Activated naive CD8-positive, alpha-beta T cell (primary cell): ENCODE measurements at regions not wholly inside any gene's neighbourhood (a gene's known extent, or its start where the extent isn't known, plus 50 kb on each side); places are given as distances from the start of the nearest gene placed in this dataset.

Experiments used
- H3K27ac Mint-ChIP-seq: one replicate; pipeline ENCODE4 v1.8.0; 2021; ENCODE audit warnings: mixed read lengths
- H3K27me3 Mint-ChIP-seq: one replicate; pipeline ENCODE4 v1.8.0; 2021; ENCODE audit warnings: mixed read lengths
- H3K36me3 Mint-ChIP-seq: one replicate; pipeline ENCODE4 v1.8.0; 2021; ENCODE audit warnings: mixed read lengths
- H3K4me1 Mint-ChIP-seq: one replicate; pipeline ENCODE4 v1.8.0; 2021; ENCODE audit warnings: low read depth, mixed read lengths
- H3K4me3 Mint-ChIP-seq: one replicate; pipeline ENCODE4 v1.8.0; 2021; ENCODE audit warnings: mild to moderate bottlenecking, mixed read lengths
- H3K9me3 Mint-ChIP-seq: one replicate; pipeline ENCODE4 v1.8.0; 2021; ENCODE audit warnings: low read depth, mixed read lengths

DNA sequence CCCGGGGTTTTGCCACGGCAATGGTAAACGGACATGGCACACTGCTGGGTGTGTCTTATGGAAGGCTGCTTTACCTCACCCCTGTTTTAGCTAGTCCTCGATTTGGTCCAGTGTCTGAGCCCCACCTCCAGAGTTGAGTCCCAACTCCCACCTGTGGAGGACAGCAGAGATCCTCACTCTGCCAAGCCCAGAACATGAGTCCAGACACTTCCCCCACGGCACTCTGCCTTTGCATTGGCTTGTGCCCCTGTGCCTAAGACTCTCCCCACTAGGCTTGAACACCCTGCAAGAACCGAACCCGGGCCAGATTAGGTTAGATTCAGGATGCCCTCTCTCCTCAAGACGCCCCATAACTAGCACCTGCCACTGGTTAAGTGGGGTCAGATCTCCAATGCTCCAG lies 59.8 kb upstream of the C14orf180 start:
- H3K27ac Mint-ChIP-seq, result no peak overlapping the region
- H3K36me3 Mint-ChIP-seq, result no peaks in the 10 kb centered on the region
- H3K4me1 Mint-ChIP-seq, result no peaks in the 10 kb centered on the region
- no peak overlapping the region for H3K4me3 Mint-ChIP-seq
- no peaks in the 10 kb centered on the region for H3K27me3 Mint-ChIP-seq
- H3K9me3 Mint-ChIP-seq, result no peaks in the 10 kb centered on the region

DNA sequence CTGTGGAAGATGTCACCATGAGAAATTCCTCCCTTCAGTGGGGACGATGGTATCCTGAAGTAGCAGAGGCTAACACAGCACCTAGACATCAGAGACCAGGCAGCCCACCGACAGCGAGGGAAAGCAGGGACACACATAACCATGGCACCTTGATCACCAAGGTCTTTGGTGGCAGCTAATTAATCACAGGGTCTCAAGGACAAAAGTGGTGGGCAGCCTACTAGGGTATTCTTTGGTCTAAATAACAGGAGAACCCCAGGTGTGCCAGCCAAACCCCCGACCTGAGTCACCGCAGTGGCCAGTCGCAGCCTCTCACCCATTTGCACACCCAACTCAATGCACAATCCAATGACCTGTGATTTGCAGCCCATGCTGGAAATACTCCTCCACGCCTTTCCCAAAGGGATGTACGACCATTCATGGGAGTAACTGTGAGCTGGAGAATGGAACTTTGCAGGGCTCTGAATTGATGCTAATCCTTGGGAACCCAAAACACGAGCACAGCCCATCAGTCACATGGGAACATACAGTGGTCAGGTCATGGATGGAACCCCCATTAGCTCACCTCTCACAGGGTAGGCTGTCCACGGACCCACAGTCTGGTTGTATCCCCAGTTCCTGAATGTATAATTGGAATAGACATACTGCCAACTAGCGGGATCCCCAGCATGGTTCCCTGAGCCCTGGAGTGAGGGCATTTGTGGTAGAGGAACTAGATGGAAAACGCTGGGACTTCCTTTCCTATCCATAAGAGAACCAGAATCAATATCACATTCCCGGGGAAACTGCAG lies 58.7 kb upstream of the C14orf180 start:
- Mint-ChIP-seq H3K27ac (no peak overlapping the region), H3K4me1 (no peaks in the 10 kb centered on the region), H3K4me3 (no peak overlapping the region)

DNA sequence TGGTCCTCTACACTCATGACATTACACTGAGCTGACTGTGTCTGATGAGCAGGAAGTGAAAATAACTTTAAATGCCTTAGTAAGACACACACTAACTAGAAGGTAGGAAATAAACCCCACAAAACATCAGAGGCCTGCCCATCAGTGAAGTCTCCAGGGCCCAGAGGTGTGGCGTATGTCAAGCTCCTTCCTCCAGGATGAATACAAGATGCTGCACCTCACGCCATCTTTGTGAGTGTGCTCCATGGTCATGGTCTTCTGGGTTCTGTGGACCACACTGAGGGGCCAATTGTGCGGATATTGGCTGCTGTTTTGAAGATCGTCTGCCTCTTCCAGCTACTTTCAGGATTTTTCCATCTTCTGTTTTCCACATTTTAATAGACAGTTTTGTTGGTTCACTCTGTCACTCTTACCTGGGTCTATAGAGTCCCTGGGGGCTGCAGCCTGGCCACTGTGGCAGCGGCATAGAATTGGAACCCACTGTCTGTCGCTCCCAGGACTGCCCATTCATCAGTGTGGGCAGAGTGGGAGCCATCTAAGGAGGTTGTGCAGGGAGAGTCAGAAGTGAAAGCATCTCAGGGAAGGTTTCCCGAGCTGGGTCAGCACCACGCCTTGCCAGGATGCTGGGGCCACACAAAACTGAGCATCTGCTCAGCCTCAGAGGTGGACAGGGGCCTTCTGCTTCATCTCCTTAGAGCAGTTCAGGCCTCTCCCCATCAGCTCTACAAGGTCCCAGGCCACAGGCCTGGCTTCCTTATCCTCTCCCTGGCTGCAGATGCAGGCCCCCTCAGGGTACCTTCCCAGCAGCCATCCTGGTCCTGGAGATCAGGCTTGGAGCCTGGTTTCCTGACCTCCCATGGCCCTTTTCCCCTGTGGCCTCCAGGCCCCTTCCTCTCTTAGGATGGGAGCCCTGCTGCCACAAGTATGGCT lies 57.5 kb upstream of the C14orf180 start:
- peaks cover 2% of the 10 kb centered on the region for H3K9me3 Mint-ChIP-seq
- H3K4me1 Mint-ChIP-seq, result no peaks in the 10 kb centered on the region
- no peak overlapping the region for H3K27ac Mint-ChIP-seq
- H3K4me3 Mint-ChIP-seq, result no peak overlapping the region
- no peaks in the 10 kb centered on the region for H3K36me3 Mint-ChIP-seq
- no peaks in the 10 kb centered on the region for H3K27me3 Mint-ChIP-seq

More for the DNA sequence above, 58.7 kb upstream of the C14orf180 start:
- H3K9me3 Mint-ChIP-seq, result no peaks in the 10 kb centered on the region
- no peaks in the 10 kb centered on the region for H3K27me3 Mint-ChIP-seq
- no peaks in the 10 kb centered on the region for H3K36me3 Mint-ChIP-seq

DNA sequence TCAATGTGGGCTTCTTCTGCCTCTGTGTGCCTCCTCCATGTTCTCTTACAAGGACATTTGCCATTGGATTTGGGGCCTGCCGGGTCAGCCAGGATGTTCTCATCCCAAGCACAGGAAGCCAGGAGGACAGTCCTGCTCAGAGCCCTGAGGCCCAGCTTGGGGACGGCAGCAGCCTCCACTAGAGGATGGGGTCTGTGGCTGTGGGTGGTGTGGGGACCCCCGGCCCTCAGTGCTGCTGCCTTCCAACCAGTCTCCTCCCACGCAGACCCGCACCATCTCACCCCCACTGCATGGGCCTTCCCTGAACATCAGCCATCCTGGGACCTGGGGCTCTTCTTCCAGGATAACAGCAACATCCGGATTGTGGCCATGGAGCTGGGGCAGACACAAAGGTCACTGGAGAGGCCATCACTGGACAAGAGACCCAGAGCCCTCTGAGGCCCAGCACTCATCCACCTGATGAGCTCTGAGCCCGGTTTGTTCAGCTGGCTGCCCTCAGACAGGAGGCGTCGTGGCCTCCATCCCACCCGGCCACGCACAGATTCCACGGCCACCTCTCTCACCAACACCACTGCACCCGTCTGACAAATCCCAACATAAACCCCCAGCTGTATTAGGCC lies 56.5 kb upstream of the C14orf180 start:
- Mint-ChIP-seq H3K27me3 (no peaks in the 10 kb centered on the region), H3K27ac (no peak overlapping the region), H3K4me3 (no peak overlapping the region), H3K36me3 (no peaks in the 10 kb centered on the region), H3K4me1 (peaks cover 7% of the 10 kb centered on the region), H3K9me3 (peaks cover 11% of the 10 kb centered on the region)

DNA sequence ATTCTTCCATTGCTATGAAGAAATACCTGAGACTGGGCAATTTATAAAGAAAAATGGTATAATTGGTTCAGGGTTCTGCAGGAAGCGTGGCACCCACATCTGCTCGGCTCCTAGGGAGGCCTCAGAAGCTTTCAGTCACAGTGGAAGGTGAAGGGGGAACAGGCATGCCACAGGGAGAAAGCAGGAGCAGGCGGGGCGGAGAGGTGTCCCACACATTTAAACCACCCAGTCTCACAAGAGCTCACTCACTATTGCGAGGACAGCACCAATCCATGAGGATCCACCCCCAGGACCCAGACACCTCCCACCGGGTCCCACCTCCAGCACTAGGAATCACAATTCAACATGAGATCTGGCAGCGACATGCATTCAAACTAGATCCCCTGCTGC lies 56.0 kb upstream of the C14orf180 start:
- Mint-ChIP-seq H3K36me3 (peaks cover 2% of the 10 kb centered on the region), H3K4me1 (peaks cover 7% of the 10 kb centered on the region), H3K9me3 (peaks cover 15% of the 10 kb centered on the region), H3K4me3 (no peak overlapping the region), H3K27me3 (no peaks in the 10 kb centered on the region), H3K27ac (no peak overlapping the region)

DNA sequence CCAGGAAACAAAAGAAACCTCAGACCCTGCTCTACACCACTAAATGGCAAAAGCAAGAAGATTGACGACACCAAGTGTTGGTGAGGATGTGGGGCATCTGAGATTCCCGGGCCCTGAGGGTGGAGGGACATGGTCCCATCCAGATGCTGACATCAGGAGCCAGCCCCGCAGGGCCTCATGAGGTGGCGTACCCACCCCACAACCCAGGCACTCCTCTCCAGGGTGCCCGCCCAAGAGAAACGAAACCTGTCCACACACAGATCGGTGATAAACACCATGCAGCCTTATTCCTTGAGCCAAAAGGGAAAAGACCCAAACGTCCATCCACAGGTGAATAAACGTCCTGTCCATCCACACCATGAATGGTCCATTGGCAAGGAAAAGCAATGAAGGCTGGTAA lies 54.8 kb upstream of the C14orf180 start:
- Mint-ChIP-seq H3K4me1 (peaks cover 7% of the 10 kb centered on the region), H3K4me3 (no peak overlapping the region), H3K27ac (no peak overlapping the region), H3K9me3 (peaks cover 15% of the 10 kb centered on the region), H3K36me3 (peaks cover 2% of the 10 kb centered on the region), H3K27me3 (no peaks in the 10 kb centered on the region)

DNA sequence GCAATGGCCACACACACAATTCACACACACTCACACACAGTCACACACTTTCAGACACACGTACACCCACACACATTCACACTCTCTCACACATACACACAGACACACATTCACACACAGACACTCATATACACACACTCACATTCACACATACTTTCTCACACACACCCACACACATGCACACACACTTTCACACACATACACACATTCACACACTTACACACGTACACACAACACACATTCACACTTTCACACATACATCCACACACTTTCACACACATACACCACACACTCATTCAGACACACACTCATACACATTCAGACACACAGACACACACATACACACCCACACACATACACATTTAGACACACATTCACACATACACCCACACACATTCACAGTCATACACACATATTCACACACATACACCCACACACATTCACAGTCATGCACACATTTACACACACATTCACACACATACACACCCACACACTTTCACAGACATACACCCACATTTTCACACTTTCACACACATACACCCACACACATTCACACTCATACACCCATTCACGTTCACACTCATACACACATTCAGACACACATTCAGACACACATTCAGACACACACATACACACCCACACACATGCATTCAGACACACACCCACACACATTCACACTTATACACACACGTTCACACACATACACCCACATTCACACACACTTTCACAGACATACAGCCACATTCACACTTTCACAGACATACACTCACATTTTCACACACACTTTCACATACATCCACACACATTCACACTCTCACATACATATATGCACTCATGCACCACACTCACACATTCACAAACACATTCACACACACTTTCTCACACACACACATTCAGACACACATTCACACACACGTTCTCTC lies 52.6 kb upstream of the C14orf180 start:
- no peak overlapping the region for H3K27ac Mint-ChIP-seq
- peaks cover 15% of the 10 kb centered on the region for H3K9me3 Mint-ChIP-seq
- H3K36me3 Mint-ChIP-seq, result peaks cover 2% of the 10 kb centered on the region
- H3K4me1 Mint-ChIP-seq, result peaks cover 7% of the 10 kb centered on the region
- peaks cover 4% of the 10 kb centered on the region for H3K27me3 Mint-ChIP-seq
- no peak overlapping the region for H3K4me3 Mint-ChIP-seq

DNA sequence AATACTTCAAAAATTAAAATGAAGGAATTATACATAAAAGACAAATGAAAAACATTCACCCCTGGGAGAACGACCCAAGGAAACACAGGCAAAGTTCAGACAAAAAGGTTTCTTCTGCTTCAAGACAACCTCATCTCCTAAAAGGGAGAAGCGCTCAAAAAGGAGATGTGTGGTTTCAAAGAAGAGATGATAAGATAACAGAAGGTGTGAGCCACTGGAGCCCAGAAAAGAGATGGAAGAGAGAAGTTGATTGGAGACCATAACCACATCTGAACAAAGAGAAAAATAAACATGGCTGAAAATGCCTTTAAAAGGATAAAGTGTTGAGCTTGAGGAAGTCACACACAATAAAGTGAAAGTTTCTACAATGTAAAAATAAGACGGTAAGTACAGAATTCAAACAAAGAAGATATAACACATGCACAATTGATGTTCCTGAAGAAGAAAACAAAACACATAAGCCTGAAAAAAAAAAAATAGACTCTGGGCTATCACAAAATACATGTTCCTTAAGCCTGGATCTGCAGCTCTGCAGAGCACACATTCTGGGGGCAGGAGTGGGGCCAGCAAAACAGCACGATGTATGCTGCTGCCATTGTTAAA lies 51.6 kb upstream of the C14orf180 start:
- H3K27me3 Mint-ChIP-seq, result peaks cover 7% of the 10 kb centered on the region
- no peak overlapping the region for H3K4me3 Mint-ChIP-seq
- H3K36me3 Mint-ChIP-seq, result peaks cover 2% of the 10 kb centered on the region
- no peak overlapping the region for H3K27ac Mint-ChIP-seq
- H3K4me1 Mint-ChIP-seq, result peaks cover 7% of the 10 kb centered on the region
- peaks cover 15% of the 10 kb centered on the region for H3K9me3 Mint-ChIP-seq

DNA sequence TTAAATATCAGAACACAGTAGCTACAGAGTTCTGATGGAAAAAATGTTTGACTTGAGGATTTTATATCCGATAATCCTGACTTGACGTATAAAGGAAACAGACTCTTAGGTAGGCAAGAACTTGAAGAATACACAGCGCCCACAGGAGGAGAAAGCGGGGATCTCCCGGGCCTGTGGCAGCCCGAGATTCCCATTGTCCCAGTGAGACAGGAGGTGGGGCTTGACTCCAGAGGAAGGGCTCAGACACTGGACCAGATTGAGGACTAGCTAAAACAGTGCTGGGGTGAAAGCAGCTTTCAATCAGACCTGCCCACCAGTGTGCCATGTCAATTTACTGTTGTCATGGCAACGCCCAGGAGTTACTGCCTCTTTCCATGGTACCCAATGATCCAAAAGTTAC lies 51.1 kb upstream of the C14orf180 start:
- H3K27ac Mint-ChIP-seq, result no peak overlapping the region
- H3K36me3 Mint-ChIP-seq, result peaks cover 2% of the 10 kb centered on the region
- H3K4me1 Mint-ChIP-seq, result peaks cover 7% of the 10 kb centered on the region
- peaks cover 15% of the 10 kb centered on the region for H3K9me3 Mint-ChIP-seq
- peaks cover 7% of the 10 kb centered on the region for H3K27me3 Mint-ChIP-seq
- no peak overlapping the region for H3K4me3 Mint-ChIP-seq
